ENCODE measurements at regions not wholly inside any gene's neighbourhood (a gene's known extent, or its start where the extent isn't known, plus 50 kb on each side); places are given as distances from the start of the nearest gene placed in this dataset.

- H3K9me3 ChIP-seq: no peaks in the 10 kb centered on the region
- no peaks in the 10 kb centered on the region for H3K36me3 ChIP-seq
- intact Hi-C loops (cut with DNase I; ENCODE audit: low total_unique reads): no loop called here
- H3K27ac ChIP-seq: no peak overlapping the region
- TF ChIP-seq CTCF (IDR thresholded peaks at IDR 0.05): no peak
- H3K4me1 ChIP-seq: no peaks in the 10 kb centered on the region
- no peak for DNase-seq
- no peaks in the 10 kb centered on the region for H3K27me3 ChIP-seq
- H3K4me3 ChIP-seq: no peak overlapping the region
Observed at GRCh38 chr2:194698012-194698411, 959.0 kb upstream of the SLC39A10 start.

GRCh38 chr2:194697439-194697838 lies 959.6 kb upstream of the SLC39A10 start:
- Histone ChIP-seq H3K4me1 (no peaks in the 10 kb centered on the region), H3K4me3 (no peak overlapping the region), H3K9me3 (no peaks in the 10 kb centered on the region), H3K27ac (no peak overlapping the region), H3K27me3 (no peaks in the 10 kb centered on the region), H3K36me3 (no peaks in the 10 kb centered on the region)
- intact Hi-C loops (cut with DNase I; ENCODE audit: low total_unique reads): no loop called here
- DNase-seq: no peak
- no peak for TF ChIP-seq CTCF (IDR thresholded peaks at IDR 0.05)

GRCh38 chr2:194696690-194697089 lies 960.3 kb upstream of the SLC39A10 start:
- Histone ChIP-seq H3K27ac (no peak overlapping the region), H3K4me1 (no peaks in the 10 kb centered on the region), H3K9me3 (no peaks in the 10 kb centered on the region), H3K27me3 (no peaks in the 10 kb centered on the region), H3K36me3 (no peaks in the 10 kb centered on the region), H3K4me3 (no peak overlapping the region)
- TF ChIP-seq CTCF (IDR thresholded peaks at IDR 0.05): no peak
- intact Hi-C loops (cut with DNase I; ENCODE audit: low total_unique reads): no loop called here
- no peak for DNase-seq

GRCh38 chr2:194686569-194686968 lies 970.5 kb upstream of the SLC39A10 start:
- no peak for TF ChIP-seq CTCF (IDR thresholded peaks at IDR 0.05)
- intact Hi-C loops (cut with DNase I; ENCODE audit: low total_unique reads): no loop called here
- Histone ChIP-seq H3K4me3 (no peak overlapping the region), H3K27ac (no peak overlapping the region), H3K4me1 (no peaks in the 10 kb centered on the region), H3K36me3 (no peaks in the 10 kb centered on the region), H3K9me3 (no peaks in the 10 kb centered on the region), H3K27me3 (no peaks in the 10 kb centered on the region)
- DNase-seq: no peak

- Histone ChIP-seq H3K36me3 (no peaks in the 10 kb centered on the region), H3K27ac (no peak overlapping the region), H3K4me1 (no peaks in the 10 kb centered on the region), H3K9me3 (no peaks in the 10 kb centered on the region), H3K27me3 (no peaks in the 10 kb centered on the region), H3K4me3 (no peak overlapping the region)
- no peak for DNase-seq
- intact Hi-C loops (cut with DNase I; ENCODE audit: low total_unique reads): no loop called here
- no peak for TF ChIP-seq CTCF (IDR thresholded peaks at IDR 0.05)
Observed at GRCh38 chr2:194674043-194674442, 983.0 kb upstream of the SLC39A10 start.

GRCh38 chr2:194672994-194673393 lies 984.0 kb upstream of the SLC39A10 start:
- Histone ChIP-seq H3K9me3 (no peaks in the 10 kb centered on the region), H3K27ac (no peak overlapping the region), H3K4me3 (no peak overlapping the region), H3K4me1 (no peaks in the 10 kb centered on the region), H3K27me3 (no peaks in the 10 kb centered on the region), H3K36me3 (no peaks in the 10 kb centered on the region)
- no peak for DNase-seq
- no peak for TF ChIP-seq CTCF (IDR thresholded peaks at IDR 0.05)
- intact Hi-C loops (cut with DNase I; ENCODE audit: low total_unique reads): no loop called here

Measured in tibial artery (tissue), 4 donors.